ENCODE measurements at regions not wholly inside any gene's neighbourhood (a gene's known extent, or its start where the extent isn't known, plus 50 kb on each side); places are given as distances from the start of the nearest gene placed in this dataset.

DNA sequence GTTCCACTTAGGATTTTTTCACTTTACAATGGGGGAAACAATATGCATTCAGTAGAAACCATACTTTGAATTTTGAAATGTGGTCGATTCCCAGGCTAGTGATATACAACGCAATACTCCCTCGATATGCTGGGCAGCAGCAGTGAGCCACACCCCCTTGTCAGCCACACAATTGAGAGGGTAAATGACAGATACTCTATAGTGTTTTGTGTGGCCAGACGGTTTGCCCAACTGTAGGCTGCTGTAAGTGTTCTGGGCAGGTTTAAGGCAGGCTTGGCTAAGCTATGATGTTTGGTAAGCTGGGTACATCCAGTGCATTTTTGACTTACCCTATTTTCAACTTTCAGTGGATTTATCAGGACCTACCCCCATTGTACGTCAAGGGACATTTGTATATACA, 169.6 kb upstream of the KIAA1217 start:
- Mint-ChIP-seq H3K4me3 (no peak overlapping the region), H3K27ac (no peak overlapping the region), H3K4me1 (ENCODE audit: unreplicated experiment) (peaks cover 32% of the 10 kb centered on the region), H3K9me3 (peaks cover 4% of the 10 kb centered on the region), H3K36me3 (no peaks in the 10 kb centered on the region), H3K27me3 (no peaks in the 10 kb centered on the region)
- DNase-seq (ENCODE audit: extremely low spot score, unreplicated experiment), result no peak
- TF ChIP-seq, protein P1, sequence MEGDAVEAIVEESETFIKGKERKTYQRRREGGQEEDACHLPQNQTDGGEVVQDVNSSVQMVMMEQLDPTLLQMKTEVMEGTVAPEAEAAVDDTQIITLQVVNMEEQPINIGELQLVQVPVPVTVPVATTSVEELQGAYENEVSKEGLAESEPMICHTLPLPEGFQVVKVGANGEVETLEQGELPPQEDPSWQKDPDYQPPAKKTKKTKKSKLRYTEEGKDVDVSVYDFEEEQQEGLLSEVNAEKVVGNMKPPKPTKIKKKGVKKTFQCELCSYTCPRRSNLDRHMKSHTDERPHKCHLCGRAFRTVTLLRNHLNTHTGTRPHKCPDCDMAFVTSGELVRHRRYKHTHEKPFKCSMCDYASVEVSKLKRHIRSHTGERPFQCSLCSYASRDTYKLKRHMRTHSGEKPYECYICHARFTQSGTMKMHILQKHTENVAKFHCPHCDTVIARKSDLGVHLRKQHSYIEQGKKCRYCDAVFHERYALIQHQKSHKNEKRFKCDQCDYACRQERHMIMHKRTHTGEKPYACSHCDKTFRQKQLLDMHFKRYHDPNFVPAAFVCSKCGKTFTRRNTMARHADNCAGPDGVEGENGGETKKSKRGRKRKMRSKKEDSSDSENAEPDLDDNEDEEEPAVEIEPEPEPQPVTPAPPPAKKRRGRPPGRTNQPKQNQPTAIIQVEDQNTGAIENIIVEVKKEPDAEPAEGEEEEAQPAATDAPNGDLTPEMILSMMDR (conservative IDR thresholded peaks at IDR 0.05), result no peak

- DNase-seq (ENCODE audit: extremely low spot score, unreplicated experiment), result no peak
- TF ChIP-seq, protein P1 (conservative IDR thresholded peaks at IDR 0.05), result no peak
- peaks cover 29% of the 10 kb centered on the region for H3K4me1 Mint-ChIP-seq (ENCODE audit: unreplicated experiment)
- peaks cover 4% of the 10 kb centered on the region for H3K9me3 Mint-ChIP-seq
- H3K27me3 Mint-ChIP-seq, result no peaks in the 10 kb centered on the region
- H3K36me3 Mint-ChIP-seq, result no peaks in the 10 kb centered on the region
- no peak overlapping the region for H3K4me3 Mint-ChIP-seq
- no peak overlapping the region for H3K27ac Mint-ChIP-seq
Measured at GRCh38 chr10:24039897-24040296, 169.0 kb upstream of the KIAA1217 start.

DNA sequence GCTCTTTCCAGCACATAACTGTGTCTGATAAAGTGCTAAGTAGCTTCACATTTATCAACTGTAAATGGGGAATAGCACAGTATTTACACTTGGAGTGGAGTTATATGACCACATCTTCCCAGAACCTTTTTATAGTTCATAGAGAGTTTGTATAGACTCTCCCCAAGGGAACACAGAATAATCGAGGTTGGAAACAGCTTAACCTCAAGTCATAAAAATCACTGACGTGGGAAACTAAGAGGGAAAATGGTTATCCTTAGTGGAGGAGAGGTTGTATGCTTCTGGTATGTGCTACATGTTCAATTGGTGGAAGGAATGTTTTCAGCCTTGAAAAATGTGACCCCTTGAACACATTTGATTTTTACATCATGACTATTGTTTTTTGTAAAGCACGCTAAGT, 167.9 kb upstream of the KIAA1217 start:
- Mint-ChIP-seq H3K4me1 (ENCODE audit: unreplicated experiment) (peaks cover 24% of the 10 kb centered on the region), H3K9me3 (peaks cover 4% of the 10 kb centered on the region), H3K27me3 (no peaks in the 10 kb centered on the region), H3K4me3 (no peak overlapping the region), H3K27ac (no peak overlapping the region), H3K36me3 (no peaks in the 10 kb centered on the region)
- TF ChIP-seq, protein P1 (conservative IDR thresholded peaks at IDR 0.05), result no peak
- no peak for DNase-seq (ENCODE audit: extremely low spot score, unreplicated experiment)

DNA sequence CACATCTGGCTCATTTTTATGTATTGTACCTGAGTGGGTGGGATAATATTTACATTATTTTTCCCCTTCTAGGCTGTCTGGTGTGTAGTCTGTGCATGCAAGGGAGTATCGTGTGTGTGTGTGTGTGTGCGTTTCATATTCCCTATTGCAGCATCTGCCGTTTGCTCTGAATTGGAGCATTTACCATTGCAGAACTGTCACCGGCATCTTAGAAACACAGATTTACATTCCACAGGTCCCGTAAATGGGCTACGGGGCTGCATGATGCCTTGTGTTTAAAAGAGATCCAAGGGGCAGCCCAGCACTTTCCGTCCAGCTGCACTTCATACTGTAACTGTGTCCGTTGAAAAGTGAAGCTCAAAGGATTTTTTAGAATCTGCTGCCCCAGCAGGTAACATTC, 167.1 kb upstream of the KIAA1217 start:
- Mint-ChIP-seq H3K27me3 (no peaks in the 10 kb centered on the region), H3K9me3 (no peaks in the 10 kb centered on the region), H3K27ac (no peak overlapping the region)

DNA sequence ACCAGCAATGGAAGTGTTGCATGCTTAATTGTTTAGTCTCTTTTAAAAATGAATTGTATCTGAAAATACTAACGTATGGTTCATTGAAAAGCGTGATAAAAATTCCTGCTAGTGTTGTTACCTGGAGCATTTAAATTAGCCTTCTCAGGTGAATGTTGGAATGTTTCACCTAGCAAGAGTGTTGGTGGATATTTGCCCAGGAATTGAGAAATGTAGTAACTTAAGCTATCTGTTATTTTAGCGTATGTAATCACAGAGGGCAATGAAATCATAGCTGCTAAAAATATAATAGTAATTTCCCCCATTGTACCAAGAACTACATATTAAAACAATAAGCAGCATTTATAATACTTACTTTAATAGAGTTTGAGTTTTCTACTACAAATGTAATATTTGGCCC, 166.1 kb upstream of the KIAA1217 start:
- Mint-ChIP-seq H3K27me3 (no peaks in the 10 kb centered on the region), H3K36me3 (no peaks in the 10 kb centered on the region)

More for the DNA sequence above, 167.1 kb upstream of the KIAA1217 start:
- TF ChIP-seq, protein P1 (conservative IDR thresholded peaks at IDR 0.05), result no peak
- no peaks in the 10 kb centered on the region for H3K36me3 Mint-ChIP-seq
- DNase-seq (ENCODE audit: extremely low spot score, unreplicated experiment), result no peak
- peaks cover 22% of the 10 kb centered on the region for H3K4me1 Mint-ChIP-seq (ENCODE audit: unreplicated experiment)
- H3K4me3 Mint-ChIP-seq, result no peak overlapping the region

More for the DNA sequence above, 166.1 kb upstream of the KIAA1217 start:
- no peaks in the 10 kb centered on the region for H3K9me3 Mint-ChIP-seq
- H3K4me3 Mint-ChIP-seq, result no peak overlapping the region
- peaks cover 27% of the 10 kb centered on the region for H3K4me1 Mint-ChIP-seq (ENCODE audit: unreplicated experiment)
- DNase-seq (ENCODE audit: extremely low spot score, unreplicated experiment), result no peak
- no peak overlapping the region for H3K27ac Mint-ChIP-seq
- TF ChIP-seq, protein P1 (conservative IDR thresholded peaks at IDR 0.05), result no peak

All from type B pancreatic cell (in vitro differentiated cells).